Stimulated activated naive CD4-positive, alpha-beta T cell treated with Interleukin-2 at 50 U/mL for 16 hours (primary cell): ENCODE measurements at regions not wholly inside any gene's neighbourhood (a gene's known extent, or its start where the extent isn't known, plus 50 kb on each side); places are given as distances from the start of the nearest gene placed in this dataset.
"Not testable (repeated sequence)": the region's sequence is repeated elsewhere in the genome, so short reads cannot be mapped to it uniquely, and the experiment has no call there.

Experiments used
- DNase-seq: peaks from one replicate; lab custom pipeline; 2025; lab: John Stamatoyannopoulos, UW

- no peak for DNase-seq
Observed at GRCh38 chr6:84872996-84873723, 108.8 kb upstream of the TBX18 start.

- DNase-seq = no peak
Observed at GRCh38 chr6:84871925-84872324, 107.5 kb upstream of the TBX18 start.

GRCh38 chr6:84870672-84871071 lies 106.3 kb upstream of the TBX18 start:
- no peak for DNase-seq

GRCh38 chr6:84868149-84868548 lies 103.8 kb upstream of the TBX18 start:
- no peak for DNase-seq

- no peak for DNase-seq
Observed at GRCh38 chr6:84867521-84867920, 103.1 kb upstream of the TBX18 start.

GRCh38 chr6:84866715-84867114 lies 102.3 kb upstream of the TBX18 start:
- DNase-seq = no peak

GRCh38 chr6:84865372-84865771 lies 101.0 kb upstream of the TBX18 start:
- DNase-seq = not testable (repeated sequence)

- DNase-seq = no peak
Observed at GRCh38 chr6:84862843-84863242, 98.4 kb upstream of the TBX18 start.

GRCh38 chr6:84860920-84861319 lies 96.5 kb upstream of the TBX18 start:
- DNase-seq = no peak

GRCh38 chr6:84860509-84860908 lies 96.1 kb upstream of the TBX18 start:
- DNase-seq = no peak

- DNase-seq = no peak
Observed at GRCh38 chr6:84854811-84855400, 90.5 kb upstream of the TBX18 start.

GRCh38 chr6:84853901-84854300 lies 89.5 kb upstream of the TBX18 start:
- DNase-seq = no peak

- no peak for DNase-seq
Observed at GRCh38 chr6:84848960-84849359, 84.6 kb upstream of the TBX18 start.

GRCh38 chr6:84847390-84848160 lies 83.2 kb upstream of the TBX18 start:
- no peak for DNase-seq

- no peak for DNase-seq
Observed at GRCh38 chr6:84842525-84843166, 78.2 kb upstream of the TBX18 start.

- not testable (repeated sequence) for DNase-seq
Observed at GRCh38 chr6:84837068-84837866, 72.9 kb upstream of the TBX18 start.

- DNase-seq = no peak
Observed at GRCh38 chr6:84836366-84836765, 72.0 kb upstream of the TBX18 start.

- DNase-seq = no peak
Observed at GRCh38 chr6:84835340-84835739, 70.9 kb upstream of the TBX18 start.

GRCh38 chr6:84831924-84832323 lies 67.5 kb upstream of the TBX18 start:
- not testable (repeated sequence) for DNase-seq

GRCh38 chr6:84825461-84825860 lies 61.1 kb upstream of the TBX18 start:
- DNase-seq = no peak

GRCh38 chr6:84821314-84821713 lies 56.9 kb upstream of the TBX18 start:
- DNase-seq = not testable (repeated sequence)

- DNase-seq = no peak
Observed at GRCh38 chr6:84816741-84817140, 52.3 kb upstream of the TBX18 start.
